WTC11 (cell line): ENCODE measurements at regions not wholly inside any gene's neighbourhood (a gene's known extent, or its start where the extent isn't known, plus 50 kb on each side); places are given as distances from the start of the nearest gene placed in this dataset.
"Not testable (repeated sequence)": the region's sequence is repeated elsewhere in the genome, so short reads cannot be mapped to it uniquely, and the experiment has no call there.

ENCODE experiments used
- ATAC-seq: fragments of 200-7000 bp; cut with Tn5 transposase; 2 replicates; pipeline ENCODE4 v1.10.0; 2021; ENCODE audit warnings: mild to moderate bottlenecking, moderate library complexity
- CTCF ChIA-PET: fragments of 300-600 bp; sonication (Branson Sonifier 250); formaldehyde crosslinking; loops from one replicate; lab custom pipeline; 2021; ENCODE audit warnings: antibody characterized with exemption; lab: Charles Lee
- POLR2A ChIA-PET: fragments of 350-600 bp; sonication (Branson Sonifier 250); formaldehyde crosslinking; loops from one replicate; lab custom pipeline; 2021; ENCODE audit warnings: antibody characterized with exemption; lab: Charles Lee
- DNase-seq: peaks from one replicate; pipeline ENCODE4 v3.0.0; 2021; ENCODE audit warnings: low spot score
- H3K27ac Mint-ChIP-seq: 2 replicates; pipeline ENCODE4 v1.8.0; 2021; ENCODE audit warnings: mixed read lengths
- H3K27me3 Mint-ChIP-seq: 2 replicates; pipeline ENCODE4 v1.8.0; 2021; ENCODE audit warnings: low read depth, mild to moderate bottlenecking, moderate library complexity, mixed read lengths
- H3K36me3 Mint-ChIP-seq: 2 replicates; pipeline ENCODE4 v1.8.0; 2021; ENCODE audit warnings: mixed read lengths
- H3K4me1 Mint-ChIP-seq: 2 replicates; pipeline ENCODE4 v1.8.0; 2022; ENCODE audit warnings: mixed read lengths
- H3K4me3 Mint-ChIP-seq: 2 replicates; pipeline ENCODE4 v1.8.0; 2021; ENCODE audit warnings: mild to moderate bottlenecking, moderate library complexity, mixed read lengths
- H3K9me3 Mint-ChIP-seq: 2 replicates; pipeline ENCODE4 v1.8.0; 2021; ENCODE audit warnings: mixed read lengths
- CREM ChIP-seq: sonication (generic); formaldehyde crosslinking; IDR thresholded peaks from 2 replicates; pipeline ENCODE4 v1.8.1; 2022; ENCODE audit warnings: mild to moderate bottlenecking, missing genetic modification reagents, moderate library complexity
- E2F5 ChIP-seq: sonication (generic); formaldehyde crosslinking; IDR thresholded peaks from 2 replicates; pipeline ENCODE4 v1.8.1; 2022; ENCODE audit warnings: mild to moderate bottlenecking, moderate library complexity, missing genetic modification reagents
- ESRRA ChIP-seq: sonication (generic); formaldehyde crosslinking; IDR thresholded peaks from 2 replicates; pipeline ENCODE4 v1.8.1; 2022; ENCODE audit warnings: mild to moderate bottlenecking, missing genetic modification reagents, borderline replicate concordance
- FOXJ3 ChIP-seq: sonication (generic); formaldehyde crosslinking; IDR thresholded peaks from 2 replicates; pipeline ENCODE4 v1.9.0; 2021; ENCODE audit warnings: missing genetic modification reagents, mild to moderate bottlenecking, borderline replicate concordance
- HMGXB4 ChIP-seq: sonication (generic); formaldehyde crosslinking; IDR thresholded peaks from 2 replicates; pipeline ENCODE4 v1.8.1; 2023; ENCODE audit warnings: mild to moderate bottlenecking, moderate library complexity, missing genetic modification reagents
- MXD4 ChIP-seq: fragments of 250-450 bp; sonication (Bioruptor Pico); IDR thresholded peaks from 2 replicates; pipeline ENCODE4 v1.8.0; 2021; ENCODE audit warnings: mild to moderate bottlenecking, moderate library complexity, borderline replicate concordance
- NR1H2 ChIP-seq: sonication (generic); formaldehyde crosslinking; IDR thresholded peaks from 2 replicates; pipeline ENCODE4 v1.9.0; 2021; ENCODE audit warnings: mild to moderate bottlenecking, moderate library complexity, missing genetic modification reagents
- NR3C1 ChIP-seq: sonication (generic); formaldehyde crosslinking; conservative IDR thresholded peaks from 2 replicates; pipeline ENCODE4 v1.8.1; 2023; ENCODE audit warnings: low read depth, mild to moderate bottlenecking, missing genetic modification reagents
- TCF7 ChIP-seq: sonication (generic); formaldehyde crosslinking; IDR thresholded peaks from 2 replicates; pipeline ENCODE4 v1.8.0; 2022; ENCODE audit warnings: mild to moderate bottlenecking, low read depth, missing genetic modification reagents, moderate library complexity
- TEAD1 ChIP-seq: sonication (generic); formaldehyde crosslinking; IDR thresholded peaks from 2 replicates; pipeline ENCODE4 v1.8.0; 2022; ENCODE audit warnings: mild to moderate bottlenecking, missing genetic modification reagents
- ZBTB21 ChIP-seq: sonication (generic); formaldehyde crosslinking; IDR thresholded peaks from 2 replicates; pipeline ENCODE4 v1.8.1; 2023; ENCODE audit warnings: mild to moderate bottlenecking, missing genetic modification reagents, borderline replicate concordance
- ZNF232 ChIP-seq: sonication (generic); formaldehyde crosslinking; IDR thresholded peaks from 2 replicates; pipeline ENCODE4 v1.8.0; 2022; ENCODE audit warnings: mild to moderate bottlenecking, missing genetic modification reagents
- TF ChIP-seq, protein P1 (sequence below): fragments of 250-450 bp; sonication (Bioruptor Pico); IDR thresholded peaks from 2 replicates; pipeline ENCODE4 v1.9.0; 2021; ENCODE audit warnings: mild to moderate bottlenecking
- TF ChIP-seq, protein P2 (sequence below): fragments of 250-450 bp; sonication (Bioruptor Pico); conservative IDR thresholded peaks from 2 replicates; pipeline ENCODE4 v1.9.0; 2021; ENCODE audit warnings: mild to moderate bottlenecking

DNA sequence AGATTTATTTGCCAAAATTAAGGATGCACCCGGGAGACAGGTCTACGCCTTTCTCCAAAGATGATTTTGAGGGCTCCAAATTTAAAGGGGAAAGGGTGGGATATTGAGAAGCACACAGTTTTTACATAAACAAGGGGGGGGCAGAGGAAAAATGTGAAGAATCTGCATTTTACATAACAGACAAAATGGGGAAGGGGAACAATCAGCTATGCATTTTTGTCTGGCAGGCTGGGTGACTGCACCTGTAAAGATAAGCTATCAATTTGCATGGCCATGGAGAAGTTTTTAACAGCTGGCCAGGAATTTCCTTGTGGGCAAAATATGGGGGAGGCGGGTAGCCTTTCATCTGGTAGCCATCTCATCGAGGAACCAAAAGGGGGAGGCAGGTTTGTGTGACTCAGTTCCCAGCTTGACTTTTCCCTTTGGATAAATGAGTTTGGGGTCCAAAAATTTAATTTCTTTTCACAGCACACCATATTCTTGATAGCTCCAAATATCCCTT, 331.3 kb downstream of the PCDH11X start:
- Mint-ChIP-seq H3K4me3 (peak overlapping the region; percentile 25), H3K27ac (peak overlapping the region; percentile 76; the same call in 1 of the 2 replicates), H3K36me3 (peaks cover 14% of the 10 kb centered on the region), H3K4me1 (peaks cover 26% of the 10 kb centered on the region)
- POLR2A ChIA-PET = interaction anchor here (0.9 kb wide), 1 partner anchor 12 kb away, joined by 3 read pairs; no protein-coding TSS in a partner anchor
- H3K27me3 Mint-ChIP-seq, DNase-seq, H3K9me3 Mint-ChIP-seq, CTCF ChIA-PET: not testable (repeated sequence)
- peak; percentile 65; the same call in 1 of the 2 replicates for TF ChIP-seq TEAD1 (CRISPR knock-in tag)
- peak; percentile 33 for ATAC-seq

DNA sequence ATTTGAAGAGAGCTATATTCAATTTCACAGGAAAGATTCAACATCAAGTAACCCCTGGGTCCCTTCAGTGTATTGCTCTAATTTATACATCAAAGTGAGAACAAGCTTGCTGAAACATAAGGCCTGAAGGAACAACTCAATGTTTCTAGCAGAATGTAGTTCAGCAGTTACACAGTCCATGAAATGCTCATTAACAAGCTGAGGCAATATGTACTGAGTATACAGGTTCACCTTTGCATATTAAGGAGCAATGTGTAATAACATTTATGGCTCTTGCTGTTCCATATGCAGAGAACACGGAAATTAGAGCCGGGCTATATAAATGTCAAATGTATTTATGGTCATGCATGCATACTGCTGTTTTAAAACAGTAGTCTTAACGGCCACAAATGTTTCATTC, 338.5 kb downstream of the PCDH11X start:
- H3K36me3 Mint-ChIP-seq = peaks cover 14% of the 10 kb centered on the region
- H3K27ac Mint-ChIP-seq, DNase-seq, H3K27me3 Mint-ChIP-seq, H3K9me3 Mint-ChIP-seq, POLR2A ChIA-PET, CTCF ChIA-PET, ATAC-seq, H3K4me3 Mint-ChIP-seq, H3K4me1 Mint-ChIP-seq: not testable (repeated sequence)

GRCh38 chrX:92163035-92163434, 383.9 kb downstream of the PCDH11X start:
- POLR2A ChIA-PET, H3K27me3 Mint-ChIP-seq, H3K27ac Mint-ChIP-seq, H3K4me1 Mint-ChIP-seq, H3K9me3 Mint-ChIP-seq, H3K4me3 Mint-ChIP-seq, CTCF ChIA-PET, H3K36me3 Mint-ChIP-seq: not testable (repeated sequence)
- ATAC-seq (peak; percentile 90), DNase-seq (peak; percentile 24)

- POLR2A ChIA-PET = no interaction called here
- peak; percentile 64 for ATAC-seq
- no peak for DNase-seq
- Mint-ChIP-seq H3K4me1 (peaks cover 14% of the 10 kb centered on the region), H3K27ac (no peak overlapping the region), H3K9me3 (peaks cover 18% of the 10 kb centered on the region), H3K27me3 (peaks cover 3% of the 10 kb centered on the region; the same call in 1 of the 2 replicates), H3K4me3 (no peak overlapping the region), H3K36me3 (peaks cover 34% of the 10 kb centered on the region)
- CTCF ChIA-PET = no interaction called here
- TF ChIP-seq NR3C1 (CRISPR knock-in tag) (no peak), NR1H2 (CRISPR knock-in tag) (no peak), HMGXB4 (CRISPR knock-in tag) (no peak), ZNF232 (CRISPR knock-in tag) (no peak), CREM (CRISPR knock-in tag) (no peak), MXD4 (CRISPR knock-in tag) (no peak)
- TF ChIP-seq, protein P1, sequence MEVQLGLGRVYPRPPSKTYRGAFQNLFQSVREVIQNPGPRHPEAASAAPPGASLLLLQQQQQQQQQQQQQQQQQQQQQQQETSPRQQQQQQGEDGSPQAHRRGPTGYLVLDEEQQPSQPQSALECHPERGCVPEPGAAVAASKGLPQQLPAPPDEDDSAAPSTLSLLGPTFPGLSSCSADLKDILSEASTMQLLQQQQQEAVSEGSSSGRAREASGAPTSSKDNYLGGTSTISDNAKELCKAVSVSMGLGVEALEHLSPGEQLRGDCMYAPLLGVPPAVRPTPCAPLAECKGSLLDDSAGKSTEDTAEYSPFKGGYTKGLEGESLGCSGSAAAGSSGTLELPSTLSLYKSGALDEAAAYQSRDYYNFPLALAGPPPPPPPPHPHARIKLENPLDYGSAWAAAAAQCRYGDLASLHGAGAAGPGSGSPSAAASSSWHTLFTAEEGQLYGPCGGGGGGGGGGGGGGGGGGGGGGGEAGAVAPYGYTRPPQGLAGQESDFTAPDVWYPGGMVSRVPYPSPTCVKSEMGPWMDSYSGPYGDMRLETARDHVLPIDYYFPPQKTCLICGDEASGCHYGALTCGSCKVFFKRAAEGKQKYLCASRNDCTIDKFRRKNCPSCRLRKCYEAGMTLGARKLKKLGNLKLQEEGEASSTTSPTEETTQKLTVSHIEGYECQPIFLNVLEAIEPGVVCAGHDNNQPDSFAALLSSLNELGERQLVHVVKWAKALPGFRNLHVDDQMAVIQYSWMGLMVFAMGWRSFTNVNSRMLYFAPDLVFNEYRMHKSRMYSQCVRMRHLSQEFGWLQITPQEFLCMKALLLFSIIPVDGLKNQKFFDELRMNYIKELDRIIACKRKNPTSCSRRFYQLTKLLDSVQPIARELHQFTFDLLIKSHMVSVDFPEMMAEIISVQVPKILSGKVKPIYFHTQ (CRISPR knock-in tag) = no peak
Measured at GRCh38 chrX:92209936-92210335, 430.8 kb downstream of the PCDH11X start.

DNA sequence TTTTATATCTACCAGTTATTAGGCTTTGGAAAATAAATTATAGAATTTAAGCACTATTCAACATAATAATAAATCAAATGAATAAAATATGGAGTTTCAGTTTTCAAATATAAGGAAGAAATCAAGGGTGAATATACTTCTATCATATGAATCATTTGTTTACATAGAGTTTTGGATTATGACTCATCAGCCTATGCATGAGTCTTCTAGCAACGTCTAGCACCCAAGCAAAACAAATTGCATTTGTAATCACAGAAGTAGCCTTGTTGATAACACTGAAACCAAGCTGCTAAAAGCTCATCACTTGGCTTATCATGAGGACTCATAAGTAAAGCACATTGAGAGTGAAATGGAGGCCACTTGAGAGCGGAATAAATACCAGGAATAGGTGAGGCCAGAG, 434.6 kb downstream of the PCDH11X start:
- Mint-ChIP-seq H3K4me1 (peaks cover 12% of the 10 kb centered on the region), H3K36me3 (peaks cover 39% of the 10 kb centered on the region), H3K4me3 (no peak overlapping the region), H3K27me3 (peaks cover 3% of the 10 kb centered on the region), H3K9me3 (peaks cover 23% of the 10 kb centered on the region), H3K27ac (no peak overlapping the region)
- POLR2A ChIA-PET = no interaction called here
- CTCF ChIA-PET = no interaction called here
- no peak for ATAC-seq
- no peak for DNase-seq
- TF ChIP-seq TCF7 (CRISPR knock-in tag) (no peak), ESRRA (CRISPR knock-in tag) (no peak), ZBTB21 (CRISPR knock-in tag) (no peak), E2F5 (no peak), FOXJ3 (CRISPR knock-in tag) (no peak), CREM (CRISPR knock-in tag) (no peak)
- TF ChIP-seq, protein P2, sequence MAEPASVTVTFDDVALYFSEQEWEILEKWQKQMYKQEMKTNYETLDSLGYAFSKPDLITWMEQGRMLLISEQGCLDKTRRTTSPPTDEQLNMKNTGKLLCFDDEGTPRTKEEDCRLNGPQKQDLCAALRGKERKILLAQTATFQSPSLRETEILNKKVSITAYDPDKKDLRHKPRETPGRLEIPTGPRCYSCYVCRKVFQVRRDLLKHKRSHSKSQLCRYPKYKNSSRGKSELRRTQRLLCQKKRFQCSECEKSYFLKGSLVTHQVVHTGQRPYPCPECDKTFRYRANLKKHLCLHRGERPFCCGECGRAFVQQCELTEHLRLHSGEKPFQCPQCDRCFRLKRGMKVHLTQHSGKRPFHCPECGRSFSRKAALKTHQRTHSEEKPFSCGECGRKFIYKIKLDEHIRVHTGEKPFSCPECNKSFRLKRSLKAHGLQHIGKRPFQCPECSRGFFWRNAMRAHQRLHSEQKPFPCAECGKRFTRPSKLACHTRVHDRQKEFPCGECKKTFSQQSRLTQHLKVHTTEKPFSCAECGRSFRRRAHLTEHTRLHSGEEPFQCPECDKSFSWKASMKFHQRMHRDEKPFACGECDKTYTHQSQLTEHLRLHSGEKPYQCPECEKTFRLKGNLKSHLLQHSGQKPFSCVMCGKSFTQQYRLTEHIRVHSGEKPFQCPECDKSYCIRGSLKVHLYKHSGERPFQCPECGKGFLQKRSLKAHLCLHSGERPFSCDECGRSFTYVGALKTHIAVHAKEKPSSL (CRISPR knock-in tag) = no peak
